Glutamatergic neuron (in vitro differentiated cells): ENCODE measurements at regions not wholly inside any gene's neighbourhood (a gene's known extent, or its start where the extent isn't known, plus 50 kb on each side); places are given as distances from the start of the nearest gene placed in this dataset.

ENCODE experiments used
- DNase-seq: peaks from one replicate; pipeline ENCODE4 v3.0.0; 2022
- H3K27ac Mint-ChIP-seq: one replicate; pipeline ENCODE4 v1.8.0; 2020; ENCODE audit warnings: mild to moderate bottlenecking, mixed read lengths, inconsistent platforms; ENCODE audit not compliant: unreplicated experiment
- H3K27me3 Mint-ChIP-seq: one replicate; pipeline ENCODE4 v1.8.0; 2020; ENCODE audit warnings: mild to moderate bottlenecking, moderate library complexity, mixed read lengths, inconsistent platforms; ENCODE audit not compliant: unreplicated experiment
- H3K36me3 Mint-ChIP-seq: one replicate; pipeline ENCODE4 v1.8.0; 2020; ENCODE audit warnings: mild to moderate bottlenecking, mixed read lengths, inconsistent platforms; ENCODE audit not compliant: unreplicated experiment
- H3K4me1 Mint-ChIP-seq: one replicate; pipeline ENCODE4 v1.8.0; 2020; ENCODE audit warnings: mild to moderate bottlenecking, low read depth, mixed read lengths, inconsistent platforms; ENCODE audit not compliant: unreplicated experiment
- H3K4me3 Mint-ChIP-seq: one replicate; pipeline ENCODE4 v1.8.0; 2020; ENCODE audit warnings: mild to moderate bottlenecking, mixed read lengths, inconsistent platforms; ENCODE audit not compliant: unreplicated experiment
- H3K9me3 Mint-ChIP-seq: one replicate; pipeline ENCODE4 v1.8.0; 2020; ENCODE audit warnings: mild to moderate bottlenecking, moderate library complexity, mixed read lengths, inconsistent platforms; ENCODE audit not compliant: unreplicated experiment
- CTCF ChIP-seq: fragments of 200-600 bp; sonication (generic); IDR thresholded peaks from one replicate; pipeline ENCODE4 v1.5.0; 2021; ENCODE audit not compliant: partially characterized antibody, unreplicated experiment

GRCh38 chr13:109682534-109683244 lies 103.7 kb downstream of the IRS2 start:
- no peak overlapping the region for H3K4me3 Mint-ChIP-seq
- H3K36me3 Mint-ChIP-seq: no peaks in the 10 kb centered on the region
- no peak overlapping the region for H3K27ac Mint-ChIP-seq
- no peak for TF ChIP-seq CTCF
- peaks cover 6% of the 10 kb centered on the region for H3K27me3 Mint-ChIP-seq
- peaks cover 5% of the 10 kb centered on the region for H3K9me3 Mint-ChIP-seq
- no peak for DNase-seq
- H3K4me1 Mint-ChIP-seq: peaks cover 3% of the 10 kb centered on the region

- TF ChIP-seq CTCF: no peak
- H3K4me3 Mint-ChIP-seq: no peak overlapping the region
- peaks cover 5% of the 10 kb centered on the region for H3K9me3 Mint-ChIP-seq
- H3K4me1 Mint-ChIP-seq: peaks cover 3% of the 10 kb centered on the region
- H3K27me3 Mint-ChIP-seq: peaks cover 6% of the 10 kb centered on the region
- no peak overlapping the region for H3K27ac Mint-ChIP-seq
- DNase-seq: no peak
- H3K36me3 Mint-ChIP-seq: no peaks in the 10 kb centered on the region
These were observed 105.5 kb downstream of the IRS2 start for GRCh38 chr13:109680930-109681329.

GRCh38 chr13:109680288-109680687 lies 106.1 kb downstream of the IRS2 start:
- H3K27me3 Mint-ChIP-seq: peaks cover 6% of the 10 kb centered on the region

GRCh38 chr13:109678459-109678858 lies 107.9 kb downstream of the IRS2 start:
- Mint-ChIP-seq H3K4me3 (no peak overlapping the region), H3K36me3 (peaks cover 5% of the 10 kb centered on the region), H3K4me1 (no peaks in the 10 kb centered on the region), H3K27ac (no peak overlapping the region), H3K9me3 (no peaks in the 10 kb centered on the region), H3K27me3 (peaks cover 5% of the 10 kb centered on the region)
- no peak for DNase-seq
- TF ChIP-seq CTCF: no peak

More at GRCh38 chr13:109680288-109680687, 106.1 kb downstream of the IRS2 start:
- no peak for TF ChIP-seq CTCF
- no peak for DNase-seq
- peaks cover 3% of the 10 kb centered on the region for H3K4me1 Mint-ChIP-seq
- H3K4me3 Mint-ChIP-seq: no peak overlapping the region
- H3K27ac Mint-ChIP-seq: no peak overlapping the region
- no peaks in the 10 kb centered on the region for H3K36me3 Mint-ChIP-seq
- peaks cover 5% of the 10 kb centered on the region for H3K9me3 Mint-ChIP-seq

- no peak for DNase-seq
- no peaks in the 10 kb centered on the region for H3K4me1 Mint-ChIP-seq
- no peak overlapping the region for H3K27ac Mint-ChIP-seq
- H3K27me3 Mint-ChIP-seq: peaks cover 2% of the 10 kb centered on the region
- H3K36me3 Mint-ChIP-seq: peaks cover 5% of the 10 kb centered on the region
- no peak overlapping the region for H3K4me3 Mint-ChIP-seq
- no peaks in the 10 kb centered on the region for H3K9me3 Mint-ChIP-seq
- TF ChIP-seq CTCF: no peak
These were observed 109.2 kb downstream of the IRS2 start for GRCh38 chr13:109677206-109677605.
